GM18508 (cell line): ENCODE measurements at regions not wholly inside any gene's neighbourhood (a gene's known extent, or its start where the extent isn't known, plus 50 kb on each side); places are given as distances from the start of the nearest gene placed in this dataset.

Source experiments
- ATAC-seq: cut with Tn5 transposase; IDR thresholded peaks from one replicate; pipeline ENCODE4 v1.9.1; 2021; ENCODE audit warnings: moderate number of reproducible peaks; ENCODE audit not compliant: insufficient read depth, unreplicated experiment

DNA sequence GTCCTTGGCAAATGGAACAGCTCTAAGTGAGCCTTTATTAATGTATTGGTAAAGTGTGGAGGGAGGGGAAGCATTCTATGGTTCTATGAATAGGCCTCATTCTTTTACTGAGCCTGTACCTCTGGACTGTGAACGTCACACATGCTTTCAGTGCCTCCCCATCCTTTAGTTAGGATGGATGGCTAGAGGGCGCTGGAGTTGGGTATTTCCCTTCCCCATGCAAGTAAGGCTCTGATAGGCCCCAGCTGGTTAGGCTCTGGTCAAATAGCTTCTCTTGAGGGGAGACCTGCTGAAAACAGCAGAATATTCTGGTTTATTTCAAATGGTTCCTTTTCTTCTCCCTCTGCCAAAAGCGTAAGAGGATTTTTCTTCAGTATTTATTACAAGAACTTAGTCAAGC is 860.9 kb upstream of the MDGA2 start:
- no peak for ATAC-seq

DNA sequence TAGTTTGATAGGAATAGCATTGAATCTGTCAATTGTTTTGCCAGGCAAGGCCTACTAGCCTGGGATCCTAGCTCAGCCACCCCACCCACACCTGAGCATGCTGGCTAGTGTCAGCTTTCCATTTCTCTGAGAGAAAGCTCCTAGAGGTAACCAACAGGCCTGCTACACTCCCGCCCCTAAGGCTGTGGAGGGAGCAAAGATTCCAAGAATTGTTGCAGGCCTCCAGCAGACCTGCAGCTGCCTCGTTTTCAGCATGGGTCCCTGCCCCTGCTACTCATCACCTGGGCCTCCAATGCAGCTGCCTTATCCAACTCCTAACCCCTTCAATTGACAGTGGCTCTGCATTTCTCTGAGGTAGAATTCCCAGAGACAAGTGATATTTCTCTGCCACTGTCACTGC is 852.4 kb upstream of the MDGA2 start:
- no peak for ATAC-seq

DNA sequence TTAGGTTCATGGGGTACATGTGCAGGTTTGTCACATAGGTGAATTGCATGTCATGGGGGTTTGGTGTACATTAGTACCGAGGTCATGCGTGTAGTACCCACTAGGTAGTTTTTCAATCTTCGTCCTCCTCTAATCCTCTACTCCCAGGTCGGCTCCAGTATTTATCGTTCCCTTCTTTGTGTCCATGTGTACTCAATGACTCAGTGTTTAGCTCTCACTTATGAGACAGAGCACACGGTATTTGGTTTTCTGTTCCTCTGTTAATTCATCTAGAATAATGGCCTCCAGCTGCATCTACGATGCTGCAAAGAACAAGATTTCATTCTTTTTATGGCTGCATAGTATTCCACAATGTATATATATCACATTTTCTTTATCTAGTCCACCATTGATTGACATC is 850.9 kb upstream of the MDGA2 start:
- ATAC-seq, result no peak

DNA sequence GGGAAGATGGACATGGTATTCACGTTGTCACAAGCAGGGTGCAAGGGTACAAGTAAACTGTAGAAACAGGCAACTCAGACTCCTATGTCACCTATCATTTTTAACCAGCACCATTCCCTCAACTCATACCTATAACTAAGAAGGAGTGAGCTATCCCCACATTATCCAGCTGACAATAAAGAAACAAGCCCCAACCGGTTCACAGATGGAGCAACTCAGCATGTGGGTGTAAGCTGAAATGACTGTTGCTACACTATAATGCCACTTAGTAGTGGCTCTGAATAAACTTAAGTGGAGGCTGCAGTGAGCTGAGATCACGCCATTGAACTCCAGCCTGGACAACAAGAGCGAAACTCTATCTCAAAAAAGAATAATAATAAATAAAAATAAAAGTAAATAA is 829.5 kb upstream of the MDGA2 start:
- ATAC-seq, result no peak

DNA sequence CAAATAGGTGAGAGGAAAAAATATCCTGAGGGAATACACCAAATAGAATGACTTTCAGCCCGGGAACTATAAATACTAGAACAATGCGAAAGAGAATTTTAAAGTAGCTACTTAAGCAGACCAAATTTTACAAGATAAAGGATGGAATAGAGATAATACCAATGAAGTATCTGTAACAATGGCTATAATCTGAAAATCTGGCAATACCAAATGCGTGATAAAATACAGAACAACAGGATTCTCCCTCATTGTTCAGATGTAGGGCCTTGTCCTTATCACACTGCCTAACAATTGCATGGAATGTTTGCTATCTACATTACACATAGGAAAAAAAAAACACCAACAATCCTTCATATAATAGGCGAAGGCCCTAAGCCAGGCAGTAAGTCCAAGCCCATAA is 815.4 kb upstream of the MDGA2 start:
- no peak for ATAC-seq

DNA sequence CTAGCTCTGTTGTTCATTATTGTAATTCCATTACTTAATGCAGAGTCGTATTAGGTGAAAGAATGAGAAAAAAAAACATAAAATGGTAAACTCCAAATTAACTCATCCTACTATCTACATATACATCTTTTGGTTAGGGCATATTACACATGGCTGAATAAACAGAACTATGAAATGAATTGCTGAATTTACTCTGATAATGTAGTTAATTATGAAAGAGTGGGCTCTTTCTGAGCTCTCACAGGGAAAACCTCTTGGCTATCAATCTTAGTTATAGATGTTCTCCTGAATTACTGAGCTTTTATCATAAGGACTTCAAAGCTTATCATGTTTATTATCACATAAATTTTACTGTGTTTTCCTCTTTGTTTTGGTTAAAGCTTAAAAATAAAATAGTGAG is 798.5 kb upstream of the MDGA2 start:
- ATAC-seq, result no peak

DNA sequence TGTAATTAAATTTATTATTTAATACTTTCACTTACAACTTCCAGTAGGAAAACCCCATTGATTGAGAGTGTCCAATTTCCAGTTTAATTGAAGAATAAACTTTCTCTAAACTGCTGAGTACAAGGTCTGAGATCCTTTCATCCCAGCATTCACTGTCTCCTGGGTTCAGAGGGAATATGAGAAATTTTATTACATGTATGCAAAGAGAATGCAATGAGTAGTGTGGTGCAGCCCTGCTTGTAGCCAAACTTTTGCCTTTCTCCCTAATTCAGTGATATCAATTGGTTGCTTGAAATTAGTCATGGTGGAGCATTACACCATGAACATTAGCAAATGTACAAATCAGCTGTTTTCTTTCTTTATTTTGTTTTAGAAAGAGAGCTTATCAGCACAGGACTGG is 780.6 kb upstream of the MDGA2 start:
- ATAC-seq, result no peak

DNA sequence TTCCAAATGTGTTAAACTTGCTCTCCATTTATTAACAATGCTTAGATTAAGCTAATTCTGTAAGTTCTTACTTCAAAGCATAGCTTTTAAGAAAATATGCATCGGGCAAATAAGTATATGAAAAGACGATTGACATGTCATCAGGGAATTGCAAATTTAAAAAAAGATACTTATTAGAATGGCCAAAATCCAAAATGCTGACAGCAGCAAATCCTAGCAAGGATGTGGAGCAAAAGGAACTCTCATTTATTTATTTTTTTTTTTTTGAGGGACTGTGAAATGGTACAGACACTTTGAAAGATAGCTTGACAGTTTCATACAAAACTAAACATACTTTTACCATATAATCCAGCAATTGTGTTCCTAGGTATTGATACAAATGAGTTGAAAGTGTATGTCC is 779.5 kb upstream of the MDGA2 start:
- ATAC-seq, result no peak

DNA sequence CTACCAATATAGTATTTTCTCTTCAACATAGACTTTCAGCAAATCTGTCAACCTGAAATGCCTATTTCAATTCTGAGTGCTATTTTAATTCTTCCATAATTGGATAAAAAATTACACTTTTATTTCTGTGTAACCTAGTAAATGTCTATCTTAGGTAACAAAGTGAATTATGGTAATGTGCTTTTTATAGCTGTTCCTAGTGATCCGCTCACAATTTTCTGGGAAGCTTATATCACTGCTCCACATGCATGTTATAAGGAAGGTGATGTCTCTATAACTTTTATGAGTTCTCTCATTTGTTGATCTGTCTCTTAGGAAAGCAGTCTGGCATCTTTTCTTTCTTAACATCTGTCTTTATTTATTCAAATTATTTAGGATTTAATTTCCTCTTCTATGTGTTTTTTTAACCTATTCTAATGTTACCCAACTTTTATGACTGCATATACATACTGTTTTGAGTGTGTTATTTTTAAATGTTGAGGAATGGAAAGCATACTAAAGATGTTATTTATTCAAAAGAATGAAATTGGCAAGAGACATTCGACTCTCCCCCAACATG is 777.1 kb upstream of the MDGA2 start:
- ATAC-seq, result no peak

DNA sequence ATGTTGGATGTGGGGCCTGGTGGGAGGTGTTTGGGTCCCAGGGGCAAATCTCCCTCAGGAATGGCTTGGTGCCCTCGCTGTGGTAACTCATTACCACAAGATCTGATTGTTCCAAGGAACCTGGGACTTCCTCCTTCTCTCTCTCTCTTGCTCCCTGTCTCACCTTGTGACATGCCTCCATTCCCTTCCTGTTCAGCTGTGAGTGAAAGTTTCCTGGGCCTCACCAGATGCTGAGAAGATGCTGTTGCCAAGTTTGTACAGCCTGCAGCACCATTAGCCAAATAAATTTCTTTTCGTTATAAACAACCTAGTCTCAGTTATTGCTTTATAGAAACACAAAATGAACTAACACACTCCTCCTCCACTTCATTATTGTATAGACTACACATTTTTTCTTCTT is 759.8 kb upstream of the MDGA2 start:
- no peak for ATAC-seq

DNA sequence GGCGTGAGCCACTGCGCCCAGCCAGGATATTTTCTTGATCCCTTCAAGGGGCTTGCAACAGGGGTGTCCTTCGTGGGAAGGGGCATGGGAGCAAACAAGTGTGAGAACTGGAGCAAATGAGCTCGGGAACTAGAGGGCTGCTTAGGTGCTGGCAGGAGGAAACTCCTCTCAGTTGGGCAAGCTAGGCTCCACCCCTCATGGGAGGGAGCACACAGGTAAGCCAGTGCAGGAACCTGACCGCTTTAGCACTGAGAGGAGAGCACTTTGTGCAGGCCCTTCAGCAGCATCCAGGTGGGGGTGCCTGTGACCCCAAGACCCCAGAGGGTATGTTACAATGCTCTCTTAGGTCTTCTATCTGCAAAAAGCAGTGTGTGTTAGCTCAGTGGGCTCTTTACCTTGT is 755.4 kb upstream of the MDGA2 start:
- ATAC-seq, result no peak

DNA sequence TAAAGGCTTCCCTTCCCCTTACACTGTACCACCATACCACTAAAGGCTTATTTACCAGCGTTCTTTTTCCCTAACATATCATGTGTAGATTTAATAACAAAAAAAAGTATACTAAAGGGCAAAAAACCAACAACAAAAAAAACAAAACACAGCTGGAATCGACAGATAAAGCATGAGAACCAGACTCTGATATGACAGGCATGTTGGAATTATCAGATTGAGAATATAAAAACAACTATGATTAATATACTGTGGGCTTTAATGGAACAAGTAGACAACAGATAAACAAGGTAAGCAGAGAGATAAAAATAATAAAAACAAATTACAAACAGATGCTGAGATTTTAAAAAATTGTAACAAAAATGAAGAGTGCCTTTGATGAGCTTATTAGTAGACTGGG is 754.1 kb upstream of the MDGA2 start:
- ATAC-seq, result no peak

DNA sequence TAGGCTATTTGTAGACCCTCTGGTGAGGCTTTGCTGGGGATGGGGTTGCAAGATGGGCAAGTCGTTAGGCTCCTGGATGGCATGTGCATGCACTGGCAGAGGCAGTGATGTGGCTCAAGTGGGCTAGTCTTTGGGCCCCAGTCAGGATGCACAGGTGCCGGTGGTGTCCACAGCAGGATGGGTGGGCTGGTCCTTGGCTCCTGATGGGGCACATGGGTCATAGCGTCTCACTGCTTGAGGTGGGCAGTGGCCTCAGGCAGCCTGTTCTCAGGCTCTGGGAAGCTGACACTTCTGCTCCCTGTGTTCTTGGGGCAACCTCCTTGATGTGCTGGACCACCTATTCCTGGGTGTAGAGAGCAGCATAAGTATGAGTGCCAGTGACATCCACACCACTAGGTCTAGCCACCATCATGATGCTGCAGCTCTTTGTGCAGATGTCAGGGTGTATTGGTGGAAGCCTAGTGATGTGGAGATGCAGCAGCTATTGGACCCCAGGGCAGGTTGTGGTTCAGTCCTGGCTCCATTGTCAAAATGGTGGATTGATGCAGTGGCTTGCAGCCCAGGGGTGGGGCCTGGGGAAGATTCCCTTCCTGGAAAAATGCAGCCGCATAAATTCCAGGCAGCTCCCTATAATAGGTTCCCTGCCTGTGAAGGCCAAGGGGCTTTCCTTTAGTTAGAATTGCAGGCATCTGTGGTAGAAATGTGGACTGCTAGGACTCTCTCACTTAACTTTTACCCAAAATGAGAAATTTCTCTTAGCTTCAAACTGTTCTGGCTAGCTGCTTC is 742.5 kb upstream of the MDGA2 start:
- ATAC-seq, result no peak

DNA sequence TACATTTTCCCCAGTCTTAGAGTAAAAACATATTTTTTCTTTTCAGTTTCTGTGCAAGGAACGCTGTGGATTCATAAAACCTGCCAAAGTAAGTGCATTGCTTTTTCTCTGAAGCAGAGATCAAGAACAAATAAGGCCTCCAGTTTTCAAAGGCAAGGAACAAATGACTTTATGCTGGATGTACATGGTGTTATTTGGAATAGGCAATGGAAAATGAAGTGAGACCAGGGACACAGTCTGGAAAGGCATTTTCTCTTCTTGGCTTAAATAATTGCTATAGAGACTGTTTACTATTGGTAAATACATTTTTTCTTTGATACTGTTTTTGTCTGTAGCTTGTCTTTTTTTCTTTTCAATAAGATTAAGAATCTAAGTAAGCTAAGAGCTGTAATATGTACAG is 725.9 kb upstream of the MDGA2 start:
- no peak for ATAC-seq

DNA sequence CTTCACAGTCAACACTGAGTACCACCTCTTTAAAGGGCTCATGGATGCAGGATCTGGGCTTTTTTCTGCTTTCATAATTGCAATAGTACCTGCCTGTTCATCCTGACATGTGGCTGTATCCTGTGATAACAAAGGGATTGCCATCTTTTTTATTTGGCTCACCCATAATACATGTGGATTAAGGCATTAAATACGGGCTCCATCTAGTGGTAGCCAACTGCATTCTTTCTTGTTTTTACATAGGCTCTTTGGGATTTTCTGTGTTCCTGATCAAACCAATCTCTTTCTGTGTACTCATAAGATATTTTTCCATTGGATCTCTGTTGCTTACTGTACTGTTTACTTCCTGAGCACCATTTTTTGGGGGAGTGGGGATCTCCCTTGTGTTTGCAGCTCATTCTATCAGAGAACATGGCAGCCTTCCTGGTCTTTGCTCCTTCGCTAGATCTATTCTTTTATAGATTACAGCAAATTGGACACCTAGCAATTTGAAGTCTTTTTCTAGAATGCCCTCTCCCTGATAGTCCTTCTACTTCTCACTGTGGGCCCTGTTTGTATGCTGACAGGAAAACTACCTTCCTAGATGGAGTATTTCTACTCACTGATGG is 723.4 kb upstream of the MDGA2 start:
- ATAC-seq, result peak; percentile 59

DNA sequence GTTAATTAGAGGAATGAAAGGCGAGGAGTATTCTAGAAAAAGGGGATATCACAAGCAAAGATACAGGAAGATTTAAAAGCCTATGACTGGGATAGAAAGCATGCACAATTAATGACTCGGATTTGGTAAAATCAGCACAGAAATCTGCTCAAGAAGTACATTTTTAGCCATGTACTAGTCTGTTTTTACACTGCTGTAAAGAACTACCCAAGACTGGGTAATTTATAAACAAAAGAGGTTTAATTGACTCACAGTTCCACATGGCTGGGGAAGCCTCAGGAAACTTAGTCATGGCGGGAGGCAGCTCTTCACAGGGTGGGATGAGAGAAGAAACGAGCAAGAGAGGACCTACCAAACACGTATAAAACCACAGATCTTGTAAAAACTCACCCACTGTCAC is 716.3 kb upstream of the MDGA2 start:
- no peak for ATAC-seq

DNA sequence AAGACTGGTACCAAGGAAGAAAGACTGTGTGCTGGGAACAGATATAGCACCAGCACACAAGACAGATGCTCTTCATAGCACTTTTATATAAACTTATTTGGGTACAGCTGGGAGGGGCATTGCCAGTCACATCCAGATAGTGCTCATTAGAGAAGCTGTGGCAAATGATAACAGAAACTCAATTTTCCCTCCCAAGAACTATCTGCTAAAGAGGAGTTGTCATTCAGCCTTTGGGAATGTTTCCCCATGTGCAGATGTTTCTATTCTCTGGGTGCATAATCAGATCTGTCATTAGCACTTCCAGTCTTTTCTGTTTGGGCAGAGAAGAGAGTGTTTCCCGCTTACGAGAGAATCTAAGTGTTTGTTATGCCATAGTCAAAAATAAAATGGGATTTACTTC is 714.9 kb upstream of the MDGA2 start:
- ATAC-seq, result no peak

DNA sequence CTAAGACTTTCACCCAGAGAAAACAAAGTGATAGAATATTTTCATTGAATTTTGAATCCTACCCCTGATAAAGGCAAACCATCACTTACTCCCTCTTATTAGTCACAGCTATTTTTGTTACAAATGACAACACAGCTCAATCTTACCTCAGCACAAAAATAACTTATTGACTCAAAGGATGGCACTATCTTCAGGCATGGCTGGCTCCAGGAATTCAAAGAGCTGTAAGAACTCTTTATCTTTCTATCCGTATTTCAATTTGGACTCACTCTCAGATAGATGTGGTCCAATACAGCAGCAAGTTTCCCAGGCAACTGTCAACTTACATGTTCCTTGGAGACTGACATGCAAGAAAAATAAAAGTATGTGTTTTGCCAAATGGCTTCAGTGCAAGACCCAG is 709.4 kb upstream of the MDGA2 start:
- ATAC-seq, result no peak

DNA sequence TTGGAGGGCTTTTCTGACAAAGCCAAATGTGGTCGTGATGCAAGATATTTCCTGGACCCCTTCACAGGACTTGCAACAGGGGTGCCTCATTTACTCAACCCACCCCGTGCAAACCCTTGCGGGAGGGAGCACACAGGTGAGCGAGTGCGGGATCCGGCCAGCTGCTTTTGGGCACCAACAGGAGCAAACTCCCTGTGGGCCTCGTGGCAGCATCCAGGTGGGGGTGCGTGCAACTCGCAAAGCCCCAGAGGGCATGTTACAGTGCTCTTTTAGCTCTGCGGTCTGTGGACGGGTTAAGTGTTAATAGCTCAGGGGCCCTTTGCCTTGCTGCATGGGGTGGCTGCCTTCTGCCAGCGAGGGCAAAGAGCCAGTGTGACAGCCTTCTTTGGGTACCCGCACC is 707.6 kb upstream of the MDGA2 start:
- ATAC-seq, result no peak

DNA sequence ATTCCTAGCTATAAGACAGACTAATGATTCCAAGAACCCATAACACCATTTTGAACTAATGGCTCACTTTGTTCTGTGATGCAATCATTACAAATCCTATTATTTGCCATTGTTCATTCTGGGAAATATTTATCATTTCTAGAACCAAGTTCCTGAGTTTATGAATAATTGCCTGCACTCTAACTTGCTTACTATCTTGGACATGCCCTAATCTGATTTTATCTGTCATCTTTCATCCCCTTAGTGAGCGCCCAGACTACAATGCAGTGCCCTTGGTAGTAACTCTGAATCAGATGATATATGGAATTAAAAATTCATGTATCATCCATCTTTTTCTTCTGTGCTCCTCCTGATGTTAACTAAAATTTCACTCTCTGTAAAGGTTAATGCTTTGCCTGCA is 703.1 kb upstream of the MDGA2 start:
- no peak for ATAC-seq

DNA sequence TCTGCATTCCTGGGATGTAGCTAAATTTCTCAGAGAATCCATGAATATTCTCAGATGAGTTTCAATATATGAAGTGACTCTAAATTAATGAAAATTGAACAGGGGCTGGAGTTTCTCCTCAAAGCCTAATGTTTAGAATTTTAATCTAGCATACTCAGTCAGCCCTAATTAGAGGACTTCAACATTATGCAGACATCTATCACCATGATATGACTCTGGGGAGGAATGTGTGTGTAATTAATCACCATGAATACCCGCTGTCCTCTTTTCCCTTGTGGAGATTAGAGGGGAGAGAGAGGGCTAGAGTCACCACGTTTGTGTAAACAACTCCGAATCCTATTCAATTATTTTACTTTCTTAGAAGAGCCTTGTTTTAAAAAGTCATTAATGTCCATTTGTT is 698.6 kb upstream of the MDGA2 start:
- ATAC-seq, result no peak

DNA sequence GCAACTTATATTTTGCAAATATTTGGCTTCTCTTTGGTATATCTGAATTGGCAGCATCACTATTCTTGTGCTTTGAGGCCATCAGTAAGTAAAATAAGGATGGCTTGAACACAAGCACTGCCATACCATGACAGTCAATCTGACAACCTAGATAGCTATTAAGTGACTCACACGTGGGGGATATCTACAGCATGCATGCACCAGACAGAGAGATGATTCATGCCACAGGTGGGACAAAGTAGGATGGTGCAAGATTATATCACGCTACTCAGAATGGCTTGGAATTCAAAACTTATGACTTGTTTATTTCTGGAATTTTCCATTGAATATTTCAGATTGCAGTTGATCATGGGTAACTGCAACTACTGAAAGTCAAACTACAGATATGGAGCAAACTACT is 675.6 kb upstream of the MDGA2 start:
- ATAC-seq, result no peak
